NT2/D1 (cell line): ENCODE measurements at regions not wholly inside any gene's neighbourhood (a gene's known extent, or its start where the extent isn't known, plus 50 kb on each side); places are given as distances from the start of the nearest gene placed in this dataset.

Source experiments
- SUZ12 ChIP-seq: IDR thresholded peaks from 2 replicates; pipeline ENCODE4 v1.6.1; 2011; ENCODE audit not compliant: insufficient read length, insufficient read depth; ENCODE audit errors: extremely low read depth
- YY1 ChIP-seq: IDR thresholded peaks from 2 replicates; pipeline ENCODE4 v1.6.1; 2011; ENCODE audit not compliant: insufficient read length, insufficient read depth
- ZNF274 ChIP-seq: IDR thresholded peaks from 2 replicates; pipeline ENCODE4 v1.6.1; 2011; ENCODE audit warnings: mild to moderate bottlenecking, low read depth, low read length

DNA sequence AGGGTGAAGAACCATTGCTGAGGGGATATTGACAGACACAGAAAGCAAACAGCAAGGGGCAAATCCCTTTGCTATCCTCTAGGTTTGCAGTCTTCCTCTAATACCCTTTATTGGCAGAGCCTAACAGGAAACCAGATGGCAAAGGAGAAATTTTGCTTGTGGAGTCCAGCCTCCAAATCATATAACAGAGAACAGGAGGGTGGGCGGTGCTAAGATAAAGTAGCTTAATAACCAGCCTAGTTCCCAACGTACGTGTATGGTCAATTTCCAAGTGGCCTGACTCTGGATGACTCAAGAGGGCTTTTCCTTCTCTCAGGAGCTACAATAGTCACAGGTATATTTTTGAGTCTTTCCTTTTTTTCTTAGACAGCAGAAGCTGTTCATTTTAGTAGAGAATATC lies 404.5 kb downstream of the PDCD6IP start:
- TF ChIP-seq ZNF274, result no peak
- no peak for TF ChIP-seq YY1
- TF ChIP-seq SUZ12, result no peak
